ENCODE measurements at regions not wholly inside any gene's neighbourhood (a gene's known extent, or its start where the extent isn't known, plus 50 kb on each side); places are given as distances from the start of the nearest gene placed in this dataset.
"Not testable (repeated sequence)": the region's sequence is repeated elsewhere in the genome, so short reads cannot be mapped to it uniquely, and the experiment has no call there.

- FAIRE-seq (no peak), DNase-seq (ENCODE audit: insufficient read length, low spot score) (no peak)
- TF ChIP-seq, protein P1, sequence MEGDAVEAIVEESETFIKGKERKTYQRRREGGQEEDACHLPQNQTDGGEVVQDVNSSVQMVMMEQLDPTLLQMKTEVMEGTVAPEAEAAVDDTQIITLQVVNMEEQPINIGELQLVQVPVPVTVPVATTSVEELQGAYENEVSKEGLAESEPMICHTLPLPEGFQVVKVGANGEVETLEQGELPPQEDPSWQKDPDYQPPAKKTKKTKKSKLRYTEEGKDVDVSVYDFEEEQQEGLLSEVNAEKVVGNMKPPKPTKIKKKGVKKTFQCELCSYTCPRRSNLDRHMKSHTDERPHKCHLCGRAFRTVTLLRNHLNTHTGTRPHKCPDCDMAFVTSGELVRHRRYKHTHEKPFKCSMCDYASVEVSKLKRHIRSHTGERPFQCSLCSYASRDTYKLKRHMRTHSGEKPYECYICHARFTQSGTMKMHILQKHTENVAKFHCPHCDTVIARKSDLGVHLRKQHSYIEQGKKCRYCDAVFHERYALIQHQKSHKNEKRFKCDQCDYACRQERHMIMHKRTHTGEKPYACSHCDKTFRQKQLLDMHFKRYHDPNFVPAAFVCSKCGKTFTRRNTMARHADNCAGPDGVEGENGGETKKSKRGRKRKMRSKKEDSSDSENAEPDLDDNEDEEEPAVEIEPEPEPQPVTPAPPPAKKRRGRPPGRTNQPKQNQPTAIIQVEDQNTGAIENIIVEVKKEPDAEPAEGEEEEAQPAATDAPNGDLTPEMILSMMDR (IDR thresholded peaks at IDR 0.05; ENCODE audit: insufficient read depth, missing control alignments), result no peak
Measured at GRCh38 chr1:47662068-47662467, 224.2 kb downstream of the FOXD2 start.

DNA sequence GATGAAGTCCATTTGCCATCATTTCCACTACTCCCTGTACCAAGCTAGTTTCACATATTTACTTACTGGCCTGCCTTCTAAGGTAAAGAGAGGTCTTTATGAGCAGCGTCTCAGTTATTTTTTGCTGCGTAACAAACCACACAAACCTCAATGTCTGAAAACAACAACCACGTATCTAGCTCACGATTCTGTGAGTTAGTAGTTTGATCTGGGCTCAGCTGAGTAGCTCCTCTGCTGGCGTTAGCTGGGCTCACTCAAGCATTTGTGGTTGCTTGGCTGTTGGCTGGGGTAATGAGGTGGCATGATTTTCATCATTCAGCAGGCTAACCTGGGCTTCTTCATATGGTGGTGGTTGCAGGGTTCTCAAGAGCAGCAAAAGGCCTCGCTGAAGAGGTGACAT, 225.4 kb downstream of the FOXD2 start:
- DNase-seq (ENCODE audit: insufficient read length, low spot score) (no peak), FAIRE-seq (no peak)
- TF ChIP-seq, protein P1 (IDR thresholded peaks at IDR 0.05; ENCODE audit: insufficient read depth, missing control alignments), result no peak

DNA sequence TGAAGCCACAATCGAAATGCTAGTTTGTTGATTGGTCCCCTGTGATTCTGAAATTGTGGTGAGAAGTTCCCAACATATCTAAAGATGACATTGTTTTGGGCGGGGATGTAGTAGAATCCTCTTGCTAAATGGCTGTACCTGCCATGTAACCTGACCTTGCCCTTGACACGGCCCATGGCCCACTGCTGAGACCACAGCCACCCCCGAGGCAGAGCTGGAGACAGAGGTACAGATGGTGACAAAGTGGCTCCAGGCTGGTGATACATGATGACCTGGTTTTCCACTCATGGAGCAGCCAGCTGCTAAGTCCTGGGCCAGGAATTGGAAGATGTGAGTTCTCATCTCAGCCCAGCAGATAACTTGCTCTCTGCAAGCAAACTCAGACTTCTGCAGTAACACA, 226.5 kb downstream of the FOXD2 start:
- TF ChIP-seq, protein P1 (IDR thresholded peaks at IDR 0.05; ENCODE audit: insufficient read depth, missing control alignments), result no peak
- DNase-seq (ENCODE audit: insufficient read length, low spot score) (no peak), FAIRE-seq (no peak)

- FAIRE-seq; DNase-seq (ENCODE audit: insufficient read length, low spot score): not testable (repeated sequence)
Measured at GRCh38 chr1:47664896-47665295, 227.1 kb downstream of the FOXD2 start.

- TF ChIP-seq, protein P1 (IDR thresholded peaks at IDR 0.05; ENCODE audit: insufficient read depth, missing control alignments), result no peak
- FAIRE-seq (no peak), DNase-seq (ENCODE audit: insufficient read length, low spot score) (no peak)
Measured at GRCh38 chr1:47669081-47669585, 231.3 kb downstream of the FOXD2 start.

- TF ChIP-seq, protein P1 (IDR thresholded peaks at IDR 0.05; ENCODE audit: insufficient read depth, missing control alignments), result no peak
- no peak for FAIRE-seq
- no peak for DNase-seq (ENCODE audit: insufficient read length, low spot score)
Measured at GRCh38 chr1:47672622-47673021, 234.8 kb downstream of the FOXD2 start.

GRCh38 chr1:47674189-47674588, 236.3 kb downstream of the FOXD2 start:
- TF ChIP-seq, protein P1 (IDR thresholded peaks at IDR 0.05; ENCODE audit: insufficient read depth, missing control alignments), result no peak
- FAIRE-seq (no peak), DNase-seq (ENCODE audit: insufficient read length, low spot score) (no peak)
